Panc1 (cell line): ENCODE measurements at regions not wholly inside any gene's neighbourhood (a gene's known extent, or its start where the extent isn't known, plus 50 kb on each side); places are given as distances from the start of the nearest gene placed in this dataset.

ENCODE experiments used
- ATAC-seq: fragments of 200-7000 bp; cut with Tn5 transposase; 2 replicates; pipeline ENCODE4 v1.9.1; 2020; ENCODE audit warnings: mild to moderate bottlenecking, moderate library complexity
- BruUV-seq: library from RNA; stranded (reverse); fragments of 400-500 nt; replicated peaks from 2 replicates; lab custom pipeline; 2021; lab: Mats Ljungman, UMichigan
- CTCF ChIA-PET: fragments of 300-600 bp; sonication (Branson Sonifier 250); formaldehyde crosslinking; loops from one replicate; lab custom pipeline; 2022; ENCODE audit warnings: antibody characterized with exemption; lab: Charles Lee
- POLR2A ChIA-PET: fragments of 300-600 bp; sonication (Branson Sonifier 250); formaldehyde crosslinking; loops from one replicate; lab custom pipeline; 2022; ENCODE audit warnings: antibody characterized with exemption; lab: Charles Lee
- DNase-seq: peaks from one replicate; pipeline ENCODE4 v3.0.0-alpha.2; 2010; ENCODE audit warnings: low read depth, low spot score
- H3K27ac ChIP-seq: 2 replicates; pipeline ENCODE4 v1.5.1; 2011; ENCODE audit warnings: mild to moderate bottlenecking, low read length, inconsistent platforms
- H3K27me3 ChIP-seq: fragments of 200-500 bp; sonication (Bioruptor generic); 2 replicates; pipeline ENCODE4 v1.6.0; 2014; ENCODE audit warnings: low read length, inconsistent platforms; ENCODE audit not compliant: control insufficient read depth, insufficient read depth
- H3K36me3 ChIP-seq: fragments of 200-500 bp; sonication (Bioruptor generic); 2 replicates; pipeline ENCODE4 v1.5.1; 2014; ENCODE audit warnings: inconsistent platforms, mild to moderate bottlenecking, low read length, moderate library complexity; ENCODE audit not compliant: control insufficient read depth, insufficient read depth
- H3K4me1 ChIP-seq: 2 replicates; pipeline ENCODE4 v1.5.1; 2011; ENCODE audit warnings: inconsistent platforms, mild to moderate bottlenecking, low read length, moderate library complexity; ENCODE audit not compliant: control insufficient read depth, insufficient read depth
- H3K4me3 ChIP-seq, 2 experiments: 2 replicates each; pipeline ENCODE4 v1.5.1; 2011 to 2012; ENCODE audit warnings: low read depth in 2 of 2, low read length in 2 of 2, mild to moderate bottlenecking in 2 of 2, inconsistent platforms in 1 of 2, moderate library complexity in 1 of 2
- H3K9me3 ChIP-seq: fragments of 200-500 bp; sonication (Bioruptor generic); 2 replicates; pipeline ENCODE4 v1.5.1; 2014; ENCODE audit warnings: low read depth, mild to moderate bottlenecking, inconsistent platforms, low read length, moderate library complexity; ENCODE audit not compliant: control insufficient read depth, insufficient read depth
- POLR2AphosphoS5 ChIP-seq: IDR thresholded peaks from 2 replicates; pipeline ENCODE4 v1.6.1; 2012; ENCODE audit warnings: mild to moderate bottlenecking, low read depth, low read length, moderate library complexity
- REST ChIP-seq, 2 experiments: IDR thresholded peaks; 2 replicates each; pipeline ENCODE4 v1.6.1; 2011 to 2012; ENCODE audit warnings: low read depth in 2 of 2, control low read depth in 1 of 2, low read length in 1 of 2, mild to moderate bottlenecking in 1 of 2, moderate library complexity in 1 of 2; ENCODE audit not compliant: insufficient read depth in 1 of 2
- SIN3A ChIP-seq: IDR thresholded peaks from 2 replicates; pipeline ENCODE4 v1.6.1; 2012; ENCODE audit warnings: low read depth, mild to moderate bottlenecking, low read length, moderate library complexity, borderline replicate concordance; ENCODE audit not compliant: insufficient read depth
- TCF7L2 ChIP-seq: IDR thresholded peaks from 2 replicates; pipeline ENCODE4 v1.6.1; 2011; ENCODE audit warnings: mild to moderate bottlenecking, low read depth, low read length, inconsistent platforms
- in situ Hi-C: cut with HindIII; loops from 2 replicates; pipeline ENCODE4 v1.10.0; 2016; ENCODE audit warnings: low sequenced_read_pairs, low pct_unique_long_range_greater_than_20kb
- intact Hi-C: fragments of 100-400 bp; cut with micrococcal nuclease; formaldehyde crosslinking; loops from one replicate; pipeline ENCODE4 v1.10.0; 2022; ENCODE audit not compliant: unreplicated experiment
- TF ChIP-seq, protein P1 (sequence below): fragments of 450-650 bp; IDR thresholded peaks from 2 replicates; pipeline ENCODE4 v1.5.1; 2017; ENCODE audit warnings: mild to moderate bottlenecking

DNA sequence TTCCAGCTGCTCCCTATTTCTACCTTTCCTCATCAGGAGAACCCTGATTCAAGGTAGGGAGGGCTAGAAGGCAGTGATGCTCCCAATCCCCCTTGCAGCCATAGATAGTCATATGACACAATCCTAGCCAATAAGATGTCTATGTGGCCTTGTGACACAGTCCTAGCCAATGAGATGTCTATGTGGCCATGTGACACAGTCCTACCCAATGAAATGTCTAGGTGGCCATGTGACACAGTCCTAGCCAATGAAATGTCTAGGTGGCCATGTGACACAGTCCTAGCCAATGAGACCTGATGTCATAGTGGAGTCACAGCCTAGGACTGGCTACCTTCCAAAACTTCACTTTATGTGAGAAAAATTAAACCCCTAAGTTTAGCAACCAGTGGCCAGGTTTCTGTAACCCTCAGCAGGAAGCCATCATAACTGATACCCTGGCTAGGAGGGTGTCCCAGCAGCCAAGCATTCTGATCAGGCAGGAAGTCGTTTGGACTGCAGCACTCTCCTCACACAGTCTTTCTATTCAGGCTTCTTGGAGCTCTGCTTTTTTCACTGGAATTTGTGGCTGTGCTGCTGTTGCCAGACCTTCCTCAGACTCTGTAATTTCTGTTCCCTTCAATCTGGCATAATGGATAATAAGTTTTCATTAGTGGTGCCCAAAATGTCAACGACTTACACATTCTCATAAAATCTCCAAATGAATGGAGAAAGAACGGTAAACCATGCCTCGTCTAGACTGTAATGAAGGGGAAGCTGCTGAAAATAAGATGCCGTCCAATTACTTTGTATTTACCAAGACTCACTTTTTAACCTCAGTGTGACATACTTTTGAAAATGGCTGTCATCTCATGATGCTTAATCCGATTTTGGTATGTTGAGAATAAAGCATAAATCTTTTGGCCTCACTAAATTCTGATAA lies 165.0 kb upstream of the NCKAP5 start:
- TF ChIP-seq SIN3A (no peak), TCF7L2 (no peak), POLR2AphosphoS5 (no peak), REST (IDR thresholded peaks at IDR 0.05; ENCODE audit: insufficient read depth in 1 of 2, low read depth in 2 of 2, low read length in 1 of 2) (no peak)
- TF ChIP-seq, protein P1, sequence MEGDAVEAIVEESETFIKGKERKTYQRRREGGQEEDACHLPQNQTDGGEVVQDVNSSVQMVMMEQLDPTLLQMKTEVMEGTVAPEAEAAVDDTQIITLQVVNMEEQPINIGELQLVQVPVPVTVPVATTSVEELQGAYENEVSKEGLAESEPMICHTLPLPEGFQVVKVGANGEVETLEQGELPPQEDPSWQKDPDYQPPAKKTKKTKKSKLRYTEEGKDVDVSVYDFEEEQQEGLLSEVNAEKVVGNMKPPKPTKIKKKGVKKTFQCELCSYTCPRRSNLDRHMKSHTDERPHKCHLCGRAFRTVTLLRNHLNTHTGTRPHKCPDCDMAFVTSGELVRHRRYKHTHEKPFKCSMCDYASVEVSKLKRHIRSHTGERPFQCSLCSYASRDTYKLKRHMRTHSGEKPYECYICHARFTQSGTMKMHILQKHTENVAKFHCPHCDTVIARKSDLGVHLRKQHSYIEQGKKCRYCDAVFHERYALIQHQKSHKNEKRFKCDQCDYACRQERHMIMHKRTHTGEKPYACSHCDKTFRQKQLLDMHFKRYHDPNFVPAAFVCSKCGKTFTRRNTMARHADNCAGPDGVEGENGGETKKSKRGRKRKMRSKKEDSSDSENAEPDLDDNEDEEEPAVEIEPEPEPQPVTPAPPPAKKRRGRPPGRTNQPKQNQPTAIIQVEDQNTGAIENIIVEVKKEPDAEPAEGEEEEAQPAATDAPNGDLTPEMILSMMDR: no peak
- DNase-seq (no peak), ATAC-seq (no peak)
- intact Hi-C loops (no loop called here), in situ Hi-C loops (no loop called here)
- H3K27ac ChIP-seq: no peak overlapping the region
- H3K4me1 ChIP-seq: no peaks in the 10 kb centered on the region
- no peak overlapping the region for H3K4me3 ChIP-seq
- ChIA-PET CTCF (no interaction called here), POLR2A (no interaction called here)
- BruUV-seq: no TSS peak
- no peaks in the 10 kb centered on the region for H3K36me3 ChIP-seq
- no peaks in the 10 kb centered on the region for H3K27me3 ChIP-seq
- H3K9me3 ChIP-seq: no peaks in the 10 kb centered on the region

- DNase-seq (no peak), ATAC-seq (no peak)
- BruUV-seq: no TSS peak
- no peaks in the 10 kb centered on the region for H3K27me3 ChIP-seq
- POLR2A ChIA-PET: no interaction called here
- no peaks in the 10 kb centered on the region for H3K9me3 ChIP-seq
- CTCF ChIA-PET: no interaction called here
- no peak overlapping the region for H3K4me3 ChIP-seq
- intact Hi-C loops (no loop called here), in situ Hi-C loops (no loop called here)
- H3K4me1 ChIP-seq: no peaks in the 10 kb centered on the region
- no peak overlapping the region for H3K27ac ChIP-seq
- no peak for TF ChIP-seq POLR2AphosphoS5
- no peak for TF ChIP-seq SIN3A
- no peak for TF ChIP-seq REST (IDR thresholded peaks at IDR 0.05; ENCODE audit: insufficient read depth in 1 of 2, low read depth in 2 of 2, low read length in 1 of 2)
- no peaks in the 10 kb centered on the region for H3K36me3 ChIP-seq
Measured at GRCh38 chr2:133733901-133734255, 165.6 kb upstream of the NCKAP5 start.
